H1 (cell line): ENCODE measurements at regions not wholly inside any gene's neighbourhood (a gene's known extent, or its start where the extent isn't known, plus 50 kb on each side); places are given as distances from the start of the nearest gene placed in this dataset.

ENCODE experiments used
- CTCF ChIA-PET: fragments of 300-600 bp; sonication (Branson Sonifier 250); formaldehyde crosslinking; loops from one replicate; lab custom pipeline; 2021; ENCODE audit not compliant: partially characterized antibody; lab: Charles Lee
- POLR2A ChIA-PET: fragments of 300-600 bp; sonication (Branson Sonifier 250); formaldehyde crosslinking; loops from one replicate; lab custom pipeline; 2021; ENCODE audit warnings: inconsistent platforms; ENCODE audit not compliant: partially characterized antibody; lab: Charles Lee
- DNase-seq, 2 experiments: peaks; one replicate each; pipeline versions ENCODE4 v3.0.0 to v3.0.0-alpha.2; 2010 to 2022; ENCODE audit warnings: low spot score in 2 of 2, low read depth in 1 of 2, mixed read lengths in 1 of 2
- FAIRE-seq: peaks from 2 replicates; lab custom pipeline; 2011; peaks lifted over from hg19 to GRCh38; lab: Jason Lieb, UNC
- H2AFZ ChIP-seq: 2 replicates; pipeline ENCODE4 v1.8.1; 2012; ENCODE audit warnings: low read length, inconsistent platforms
- H2AK5ac ChIP-seq: 2 replicates; pipeline ENCODE4 v1.6.1; 2013; ENCODE audit warnings: low read depth, low read length
- H2BK120ac ChIP-seq: replicated peaks from 2 replicates; pipeline ENCODE3; 2013; ENCODE audit warnings: low read depth, low read length, inconsistent platforms
- H2BK12ac ChIP-seq: 2 replicates; pipeline ENCODE4 v1.6.1; 2013; ENCODE audit warnings: low read depth, low read length
- H2BK15ac ChIP-seq: 2 replicates; pipeline ENCODE4 v1.6.1; 2013; ENCODE audit warnings: low read length
- H2BK20ac ChIP-seq: 2 replicates; pipeline ENCODE4 v1.6.1; 2013; ENCODE audit warnings: low read length
- H2BK5ac ChIP-seq: 2 replicates; pipeline ENCODE4 v1.6.1; 2013; ENCODE audit warnings: low read depth, low read length
- H3K14ac ChIP-seq: 2 replicates; pipeline ENCODE4 v1.6.1; 2013; ENCODE audit warnings: inconsistent platforms; ENCODE audit not compliant: insufficient read length
- H3K18ac ChIP-seq: 2 replicates; pipeline ENCODE4 v1.6.1; 2013; ENCODE audit warnings: low read length; ENCODE audit errors: extremely low read depth
- H3K23ac ChIP-seq: 2 replicates; pipeline ENCODE4 v1.6.1; 2013; ENCODE audit warnings: inconsistent platforms; ENCODE audit not compliant: insufficient read length
- H3K23me2 ChIP-seq: 2 replicates; pipeline ENCODE4 v1.6.1; 2013; ENCODE audit warnings: low read depth, low read length
- H3K27ac ChIP-seq: 2 replicates; pipeline ENCODE4 v1.6.1; 2011; ENCODE audit warnings: low read depth, low read length, inconsistent platforms
- H3K27me3 ChIP-seq, 4 experiments: replicated peaks in 1 of 4; 1 replicate in 1 of 4; 2 replicates in 3 of 4; pipeline versions ENCODE4 v1.6.1 to v1.8.1; 2011 to 2013; ENCODE audit warnings: low read length in 3 of 4, mild to moderate bottlenecking in 3 of 4, inconsistent platforms in 2 of 4, mixed read lengths in 2 of 4, moderate library complexity in 1 of 4; ENCODE audit not compliant: control insufficient read depth in 3 of 4, insufficient read depth in 3 of 4; ENCODE audit errors: extremely low read depth in 1 of 4
- H3K36me3 ChIP-seq, 4 experiments: 2 replicates each; pipeline versions ENCODE4 v1.6.1 to v1.8.1; 2011 to 2013; ENCODE audit warnings: mild to moderate bottlenecking in 4 of 4, low read length in 3 of 4, moderate library complexity in 2 of 4, control low read depth in 1 of 4, inconsistent platforms in 1 of 4; ENCODE audit not compliant: insufficient read depth in 4 of 4, control insufficient read depth in 2 of 4
- H3K4ac ChIP-seq: replicated peaks from 2 replicates; pipeline ENCODE3; 2013; ENCODE audit warnings: low read length, low read depth, mixed read lengths, inconsistent platforms; ENCODE audit not compliant: insufficient read length
- H3K4me1 ChIP-seq, 4 experiments: replicated peaks in 1 of 4; 1 replicate in 1 of 4; 2 replicates in 3 of 4; pipeline versions ENCODE4 v1.6.1 to v1.8.1; 2011 to 2013; ENCODE audit warnings: low read length in 3 of 4, inconsistent platforms in 2 of 4, mixed read lengths in 1 of 4; ENCODE audit not compliant: insufficient read depth in 4 of 4, control insufficient read depth in 3 of 4
- H3K4me2 ChIP-seq, 2 experiments: 2 replicates each; pipeline versions ENCODE4 v1.6.1 to v1.8.1; 2011 to 2013; ENCODE audit warnings: low read depth in 2 of 2, low read length in 2 of 2, control low read depth in 1 of 2, inconsistent platforms in 1 of 2, mild to moderate bottlenecking in 1 of 2; ENCODE audit not compliant: insufficient read depth in 1 of 2
- H3K4me3 ChIP-seq, 4 experiments: fragments of 200-600, 300-600 bp in 1 of 4; sonication (generic), shearing (Covaris generic), sonication (Bioruptor Twin) in 1 of 4; 2 replicates each; pipeline versions ENCODE4 v1.5.1 to v1.8.1; 2011 to 2016; ENCODE audit warnings: low read length in 4 of 4, low read depth in 3 of 4, control low read depth in 2 of 4, inconsistent platforms in 2 of 4, mild to moderate bottlenecking in 2 of 4, mixed read lengths in 1 of 4, moderate library complexity in 1 of 4; ENCODE audit not compliant: insufficient read depth in 2 of 4; ENCODE audit errors: extremely low read depth in 1 of 4
- H3K56ac ChIP-seq: replicated peaks from 2 replicates; pipeline ENCODE3; 2013; ENCODE audit warnings: low read depth, mild to moderate bottlenecking, mixed read lengths, low read length, inconsistent platforms; ENCODE audit not compliant: insufficient read length
- H3K79me1 ChIP-seq: 2 replicates; pipeline ENCODE4 v1.6.1; 2013; ENCODE audit warnings: low read depth, low read length, control low read depth
- H3K79me2 ChIP-seq, 2 experiments: 2 replicates each; pipeline versions ENCODE4 v1.6.1 to v1.8.1; 2012 to 2013; ENCODE audit warnings: low read length in 2 of 2, mild to moderate bottlenecking in 2 of 2, inconsistent platforms in 1 of 2; ENCODE audit not compliant: insufficient read depth in 2 of 2, control insufficient read depth in 1 of 2
- H3K9ac ChIP-seq, 4 experiments: replicated peaks in 1 of 4; 1 replicate in 1 of 4; 2 replicates in 3 of 4; pipeline versions ENCODE4 v1.6.1 to v1.8.1; 2011 to 2013; ENCODE audit warnings: low read depth in 3 of 4, low read length in 3 of 4, control low read depth in 2 of 4, mild to moderate bottlenecking in 2 of 4, moderate library complexity in 2 of 4, inconsistent platforms in 1 of 4; ENCODE audit errors: extremely low read depth in 1 of 4
- H3K9me3 ChIP-seq, 2 experiments: 2 replicates each; pipeline versions ENCODE4 v1.6.1 to v1.8.1; 2012 to 2013; ENCODE audit warnings: mild to moderate bottlenecking in 2 of 2, moderate library complexity in 2 of 2, control low read depth in 1 of 2, inconsistent platforms in 1 of 2, low read depth in 1 of 2, low read length in 1 of 2, mixed read lengths in 1 of 2; ENCODE audit not compliant: insufficient read depth in 2 of 2
- H4K20me1 ChIP-seq, 2 experiments: replicated peaks in 1 of 2; 2 replicates each; pipeline versions ENCODE3 to v1.8.1; 2011 to 2013; ENCODE audit warnings: inconsistent platforms in 2 of 2, low read length in 2 of 2, mild to moderate bottlenecking in 1 of 2; ENCODE audit not compliant: insufficient read depth in 2 of 2, control insufficient read depth in 1 of 2
- H4K5ac ChIP-seq: 2 replicates; pipeline ENCODE4 v1.6.1; 2013; ENCODE audit warnings: low read length, low read depth, mixed read lengths, inconsistent platforms; ENCODE audit not compliant: insufficient read length
- H4K8ac ChIP-seq: 2 replicates; pipeline ENCODE4 v1.8.0; 2013; ENCODE audit warnings: mild to moderate bottlenecking, moderate library complexity, low read length, inconsistent platforms; ENCODE audit not compliant: insufficient read depth; ENCODE audit errors: extremely low read depth
- H4K91ac ChIP-seq: replicated peaks from 2 replicates; pipeline ENCODE3; 2013; ENCODE audit warnings: low read length, mixed read lengths, inconsistent platforms; ENCODE audit not compliant: insufficient read length
- RNF2 ChIP-seq: fragments of 200-900, 300-1000 bp; sonication (generic); IDR thresholded peaks from 2 replicates; pipeline ENCODE4 v1.7.1; 2016; ENCODE audit warnings: borderline replicate concordance, low read depth, mild to moderate bottlenecking, antibody characterized with exemption, low read length; ENCODE audit not compliant: poor library complexity, severe bottlenecking; ENCODE audit errors: missing control alignments
- WGBS, 2 experiments: shearing (Covaris generic) in 1 of 2; methylation state at CpG; one replicate each; pipeline versions ENCODE4 v1.1.6 to v1.1.7; 2013 to 2015; ENCODE audit warnings: low lambda C conversion rate in 2 of 2, mixed read lengths in 2 of 2, inconsistent platforms in 1 of 2, low coverage in 1 of 2, missing lambda C conversion rate in 1 of 2; ENCODE audit not compliant: insufficient replicate concordance in 2 of 2, insufficient coverage in 1 of 2, insufficient read length in 1 of 2; ENCODE audit errors: extremely low coverage in 1 of 2, missing lambda C conversion rate in 1 of 2; 5-methylcytosine and 5-hydroxymethylcytosine counted together

DNA sequence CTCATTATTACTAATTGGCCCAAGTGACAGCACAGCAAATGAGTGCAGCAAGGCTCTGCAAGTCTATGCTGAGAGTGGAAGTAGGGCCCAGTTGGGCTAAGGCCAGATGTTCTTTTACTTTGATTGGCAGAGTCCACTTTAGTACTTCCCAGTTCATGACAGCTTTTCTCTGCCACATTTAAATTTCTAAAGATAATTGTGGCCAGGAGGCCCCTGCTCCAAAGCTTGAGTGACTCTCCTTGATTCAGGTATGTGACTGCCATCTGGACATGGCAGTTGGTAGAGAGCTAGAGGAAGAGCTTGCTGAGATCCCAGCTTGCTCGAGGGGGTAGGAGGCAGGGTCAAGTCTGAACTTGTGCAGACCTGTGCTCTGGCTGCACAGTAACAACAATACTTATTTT is 154.1 kb downstream of the CARTPT start:
- no peak overlapping the region for H4K91ac ChIP-seq
- no peak overlapping the region for H3K27ac ChIP-seq
- H3K18ac ChIP-seq: no peak overlapping the region

More for the DNA sequence above, 154.1 kb downstream of the CARTPT start:
- H2BK20ac ChIP-seq: no peak overlapping the region
- H4K8ac ChIP-seq: no peak overlapping the region
- no peak overlapping the region for H2AFZ ChIP-seq
- H2BK5ac ChIP-seq: no peak overlapping the region
- no peak overlapping the region for H2BK120ac ChIP-seq
- no peaks in the 10 kb centered on the region for H3K4me1 ChIP-seq
- no peak overlapping the region for H3K4me3 ChIP-seq
- H3K36me3 ChIP-seq: no peaks in the 10 kb centered on the region
- H2BK15ac ChIP-seq: no peak overlapping the region
- no peak for FAIRE-seq
- no peaks in the 10 kb centered on the region for H3K27me3 ChIP-seq
- H3K4ac ChIP-seq: no peak overlapping the region
- 88% methylated on average over 1 of the region's 1 CpG; no CpG with 5 or more reads in 1 of the 2 experiments for WGBS, 2 experiments
- H3K23ac ChIP-seq: no peak overlapping the region
- ChIA-PET POLR2A (interaction anchor here (0.7 kb wide), 1 partner anchor 9 kb away, joined by 4 read pairs; no protein-coding TSS in a partner anchor), CTCF (interaction anchor here (0.9 to 1.5 kb wide), 3 partner anchors 10 to 145 kb away, joined by 3 to 5 read pairs (median 3); no protein-coding TSS in a partner anchor)
- TF ChIP-seq RNF2: no peak
- H4K5ac ChIP-seq: no peak overlapping the region
- no peaks in the 10 kb centered on the region for H4K20me1 ChIP-seq
- no peak overlapping the region for H3K14ac ChIP-seq
- no peaks in the 10 kb centered on the region for H3K79me1 ChIP-seq
- H3K23me2 ChIP-seq: no peaks in the 10 kb centered on the region; the same call in 1 of the 2 replicates
- H3K9ac ChIP-seq: no peak overlapping the region
- no peaks in the 10 kb centered on the region for H3K79me2 ChIP-seq
- no peak overlapping the region for H2BK12ac ChIP-seq
- H3K9me3 ChIP-seq: no peaks in the 10 kb centered on the region
- no peak overlapping the region for H2AK5ac ChIP-seq
- H3K56ac ChIP-seq: no peak overlapping the region
- H3K4me2 ChIP-seq: no peak overlapping the region
- no peak for DNase-seq
